EH (cell line): ENCODE measurements at regions not wholly inside any gene's neighbourhood (a gene's known extent, or its start where the extent isn't known, plus 50 kb on each side); places are given as distances from the start of the nearest gene placed in this dataset.
A peak's percentile ranks its signal among the peaks of the same experiment; 100 is the strongest.

Source experiments
- DNase-seq: peaks from one replicate; pipeline ENCODE4 v3.0.0-alpha.2; 2015; ENCODE audit warnings: low read depth

DNA sequence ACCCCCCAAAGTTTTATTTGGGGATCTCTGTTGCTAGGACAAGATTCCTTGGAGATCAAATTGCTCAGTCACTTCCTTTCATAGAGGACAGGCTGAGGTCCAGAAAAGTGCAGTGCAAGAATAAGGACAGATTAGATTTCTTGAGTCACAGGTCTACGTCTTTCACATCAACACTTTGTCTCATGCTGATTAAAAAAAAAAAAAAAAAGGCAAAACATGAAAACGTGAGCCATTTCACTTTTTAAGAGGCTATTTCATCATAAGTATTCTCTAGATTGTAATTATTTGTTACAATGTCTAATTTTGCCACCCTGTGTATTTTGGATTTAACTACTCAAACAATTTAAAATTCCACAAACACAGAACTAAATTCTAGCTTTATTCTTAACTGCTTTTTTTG is 647.0 kb downstream of the TRAM1L1 start:
- no peak for DNase-seq

GRCh38 chr4:116427666-116428065 is 657.7 kb downstream of the TRAM1L1 start:
- DNase-seq, result no peak

DNA sequence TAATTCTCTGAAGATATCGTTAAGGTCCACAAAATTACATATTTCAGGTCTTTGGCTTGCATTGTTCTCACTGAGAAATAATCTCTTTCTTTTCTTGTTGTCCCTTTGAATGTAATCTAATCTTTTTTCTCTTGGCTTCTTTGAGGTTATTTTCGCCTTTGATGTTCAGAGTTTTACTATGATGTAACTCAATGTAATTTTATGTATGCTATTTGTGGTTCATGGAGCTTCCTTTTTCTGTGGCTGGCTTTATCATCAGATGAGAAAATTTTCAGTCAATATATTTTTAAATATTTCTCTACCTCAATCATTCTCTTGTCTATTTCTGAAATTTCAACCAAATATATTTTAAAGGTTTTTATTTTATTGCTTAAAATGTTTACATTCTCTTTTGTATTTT is 672.2 kb downstream of the TRAM1L1 start:
- no peak for DNase-seq

DNA sequence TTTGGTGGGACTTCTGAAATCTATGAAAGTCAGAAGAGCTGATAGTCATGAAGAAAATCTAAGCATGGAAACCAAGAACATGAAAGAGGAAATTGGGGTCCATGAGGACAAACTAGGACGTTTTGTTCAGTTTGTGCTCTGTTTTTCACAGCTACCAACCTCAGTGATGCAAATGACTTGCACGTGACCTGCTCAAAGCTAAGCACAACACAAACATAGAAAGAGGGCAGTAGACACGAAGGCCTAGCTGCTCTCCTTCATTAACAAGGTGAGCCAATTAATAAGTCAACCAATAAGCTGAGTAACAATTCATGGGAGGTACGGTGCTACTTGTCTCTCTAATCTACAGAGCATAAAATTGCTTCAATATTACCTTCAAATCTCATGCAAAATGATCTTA is 684.1 kb downstream of the TRAM1L1 start:
- DNase-seq, result no peak

- no peak for DNase-seq
Measured at GRCh38 chr4:116400480-116400879, 684.9 kb downstream of the TRAM1L1 start.

GRCh38 chr4:116397714-116398113 is 687.7 kb downstream of the TRAM1L1 start:
- no peak for DNase-seq

GRCh38 chr4:116397291-116397690 is 688.1 kb downstream of the TRAM1L1 start:
- no peak for DNase-seq

GRCh38 chr4:116395408-116395807 is 690.0 kb downstream of the TRAM1L1 start:
- no peak for DNase-seq

DNA sequence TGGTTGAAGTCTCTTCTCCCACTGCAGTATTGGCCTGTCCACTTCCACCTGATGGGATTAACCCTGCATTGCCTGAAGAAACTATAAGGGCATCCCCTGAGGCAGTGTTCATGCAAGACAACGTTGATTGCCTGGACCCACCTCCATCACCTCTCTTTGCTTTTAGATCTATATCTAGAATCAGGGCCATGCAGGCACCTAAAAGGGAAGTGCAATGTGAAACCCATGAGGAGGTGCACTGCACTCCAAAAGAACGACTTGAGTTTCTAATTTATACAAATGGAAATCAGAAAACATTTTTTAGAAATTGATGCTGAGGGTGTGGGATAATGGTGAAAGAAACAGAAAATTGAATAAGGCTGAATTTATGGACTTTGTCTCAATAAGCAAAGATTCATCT is 694.4 kb downstream of the TRAM1L1 start:
- DNase-seq, result no peak

DNA sequence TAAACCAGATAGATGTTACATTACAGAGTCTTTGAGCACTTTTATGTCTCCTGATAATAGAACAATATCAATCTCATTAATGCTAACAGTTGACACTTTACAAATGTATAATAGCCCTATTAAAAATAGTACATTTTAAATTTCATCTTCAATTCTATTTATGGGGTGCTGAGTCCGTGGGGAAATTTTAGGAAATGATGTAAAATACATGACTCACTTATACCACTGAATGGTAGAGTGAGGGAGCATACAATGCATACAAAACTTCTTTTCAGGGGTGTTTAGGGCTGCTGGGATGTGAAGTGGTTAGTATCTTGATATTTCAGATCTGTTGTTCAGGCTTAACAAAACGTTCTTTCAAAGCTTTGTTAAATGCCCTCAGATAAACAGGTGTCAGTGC is 696.2 kb downstream of the TRAM1L1 start:
- DNase-seq, result no peak

- DNase-seq, result no peak
Measured at GRCh38 chr4:116387937-116388474, 697.4 kb downstream of the TRAM1L1 start.

DNA sequence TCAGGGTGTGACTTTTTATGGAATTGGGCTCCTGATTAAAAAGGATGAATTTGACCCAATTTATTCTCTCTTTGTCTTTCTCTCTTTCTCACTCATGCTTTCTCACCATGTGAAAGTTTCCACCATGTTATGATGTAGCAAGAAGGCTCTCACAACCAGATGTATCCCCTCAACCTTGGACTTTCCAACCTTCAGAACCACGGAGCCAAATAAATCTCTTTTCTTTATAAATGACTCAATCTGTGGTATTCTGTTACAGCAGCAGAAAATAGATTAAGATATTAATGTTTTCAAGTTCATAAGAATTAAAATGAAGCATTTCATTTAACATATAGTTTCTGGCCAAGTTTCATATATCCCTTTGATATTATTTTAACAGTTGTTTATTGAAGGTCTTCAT is 698.5 kb downstream of the TRAM1L1 start:
- DNase-seq, result no peak

GRCh38 chr4:116385583-116385982 is 699.8 kb downstream of the TRAM1L1 start:
- no peak for DNase-seq

DNA sequence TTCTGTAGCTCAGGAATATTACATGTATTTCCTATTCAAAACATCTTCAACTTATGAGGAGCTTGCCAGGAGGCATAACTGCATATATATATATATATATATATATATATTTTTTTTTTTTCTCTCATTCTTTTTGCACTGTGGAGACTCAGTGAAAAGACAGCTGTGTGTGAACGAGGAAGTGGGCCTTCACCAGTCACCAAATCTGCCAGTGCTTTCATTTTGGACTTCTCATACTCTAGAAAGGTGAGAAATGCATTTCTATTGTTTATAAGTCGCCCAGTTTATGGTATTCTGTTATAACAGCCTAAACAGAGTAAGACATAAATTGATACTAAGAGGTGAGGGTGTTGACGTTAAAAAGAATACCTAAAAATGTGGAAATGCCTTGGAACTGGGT is 710.6 kb downstream of the TRAM1L1 start:
- DNase-seq, result no peak

GRCh38 chr4:116362583-116362982 is 722.8 kb downstream of the TRAM1L1 start:
- no peak for DNase-seq

DNA sequence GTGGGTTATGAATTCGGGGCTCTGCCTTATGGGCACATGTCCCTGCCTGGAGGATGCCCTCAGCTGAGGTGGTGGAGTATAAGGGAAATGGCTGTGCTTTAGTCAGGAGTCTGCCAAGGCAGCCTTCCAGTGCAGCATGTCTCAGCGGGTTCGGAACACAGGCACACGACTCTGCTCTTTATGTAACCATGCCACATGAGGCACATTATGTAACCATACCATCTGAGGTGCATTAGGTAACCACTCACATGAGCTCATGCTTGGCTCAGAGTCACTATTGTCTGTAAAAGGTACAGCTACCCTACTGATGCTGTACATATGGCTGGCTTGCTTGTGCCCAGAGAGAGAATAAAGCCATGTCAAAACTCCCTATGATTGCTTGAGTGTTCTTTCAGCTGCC is 723.6 kb downstream of the TRAM1L1 start:
- no peak for DNase-seq

DNA sequence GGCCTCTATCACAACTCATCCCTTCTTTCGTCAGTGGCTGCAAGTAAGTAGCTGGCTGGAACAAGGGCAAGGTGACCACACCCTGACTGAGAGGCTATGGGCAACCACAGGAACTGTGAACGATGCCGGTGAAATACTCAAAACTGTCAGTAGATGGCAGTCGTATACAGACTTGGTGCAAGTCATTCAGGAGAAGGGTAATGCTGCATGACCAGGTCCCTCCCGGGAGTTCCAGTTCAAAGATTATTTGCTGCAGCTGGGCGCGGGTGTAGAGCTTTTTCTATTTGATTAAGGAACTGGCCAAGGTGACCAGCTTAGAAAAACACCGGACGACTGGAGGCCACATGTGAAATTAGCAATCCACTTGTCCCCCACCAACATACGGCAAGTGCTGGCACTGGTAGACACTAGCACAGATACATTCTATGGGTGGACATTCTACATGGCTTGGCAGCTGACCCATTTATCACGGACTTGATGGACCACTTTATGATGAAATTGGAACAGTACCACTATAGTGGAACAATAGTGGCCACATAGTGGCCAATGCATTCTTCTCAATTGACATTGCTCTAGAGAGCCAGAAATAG is 726.6 kb downstream of the TRAM1L1 start:
- peak; percentile 36 for DNase-seq

DNA sequence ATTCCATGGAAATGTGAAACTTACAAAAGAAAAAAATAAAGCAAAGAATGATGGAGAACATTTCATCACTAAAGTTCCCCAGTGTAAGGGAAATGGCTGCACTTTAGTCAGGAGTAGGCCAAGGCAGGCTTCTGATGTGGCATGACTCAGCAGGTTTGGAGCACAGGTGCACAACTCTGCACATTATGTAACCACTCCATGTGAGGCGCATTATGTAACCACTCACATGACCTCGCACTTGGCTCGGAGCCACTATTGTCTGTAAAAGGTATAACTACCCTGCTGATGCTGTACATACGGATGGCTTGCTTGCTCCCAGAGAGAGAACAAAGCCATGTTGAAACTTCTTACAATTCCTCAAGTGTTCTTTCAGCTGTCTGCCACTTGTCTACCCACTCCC is 727.6 kb downstream of the TRAM1L1 start:
- no peak for DNase-seq

DNA sequence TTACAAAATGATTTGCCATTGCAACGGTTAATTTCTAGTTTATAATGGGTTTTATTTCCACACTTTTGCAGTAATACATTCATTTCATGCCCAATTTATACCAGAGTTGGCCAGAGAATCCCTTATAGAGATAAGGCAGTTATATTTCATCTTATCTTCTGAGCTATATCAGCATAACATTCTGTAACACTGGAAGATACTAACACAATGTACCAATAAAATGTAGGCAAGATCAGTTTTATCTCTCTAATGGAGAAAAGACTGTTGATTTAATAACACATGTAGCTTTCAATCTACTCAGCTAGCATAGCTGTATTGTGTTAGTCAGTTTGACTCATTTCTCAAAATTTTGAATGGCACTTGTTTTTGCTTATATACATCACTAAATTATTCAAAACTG is 738.6 kb downstream of the TRAM1L1 start:
- no peak for DNase-seq

- no peak for DNase-seq
Measured at GRCh38 chr4:116343809-116344208, 741.6 kb downstream of the TRAM1L1 start.

- DNase-seq, result no peak
Measured at GRCh38 chr4:116342143-116342542, 743.2 kb downstream of the TRAM1L1 start.

DNA sequence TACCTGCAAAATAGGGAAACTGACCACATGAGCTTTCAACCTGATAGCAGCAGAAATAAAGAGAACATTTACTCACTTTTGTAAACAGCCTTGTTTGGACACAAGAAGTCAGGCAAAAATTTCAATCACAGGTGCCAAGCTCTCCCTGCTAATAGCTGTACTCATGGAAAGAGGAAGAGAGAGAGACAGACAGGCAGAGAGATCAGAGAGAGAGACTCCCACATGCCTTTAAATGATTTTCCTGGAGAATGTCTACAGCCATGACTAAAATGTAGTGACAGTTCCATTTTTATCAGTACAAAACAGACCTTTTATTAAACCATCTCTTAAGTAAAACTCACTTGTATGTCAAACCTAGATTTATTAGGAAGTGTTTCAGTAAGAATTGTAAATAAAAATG is 752.9 kb downstream of the TRAM1L1 start:
- DNase-seq, result no peak

GRCh38 chr4:116328261-116328860 is 757.0 kb downstream of the TRAM1L1 start:
- DNase-seq, result no peak

- no peak for DNase-seq
Measured at GRCh38 chr4:116323606-116324005, 761.8 kb downstream of the TRAM1L1 start.
